ENCODE measurements at regions not wholly inside any gene's neighbourhood (a gene's known extent, or its start where the extent isn't known, plus 50 kb on each side); places are given as distances from the start of the nearest gene placed in this dataset.

DNA sequence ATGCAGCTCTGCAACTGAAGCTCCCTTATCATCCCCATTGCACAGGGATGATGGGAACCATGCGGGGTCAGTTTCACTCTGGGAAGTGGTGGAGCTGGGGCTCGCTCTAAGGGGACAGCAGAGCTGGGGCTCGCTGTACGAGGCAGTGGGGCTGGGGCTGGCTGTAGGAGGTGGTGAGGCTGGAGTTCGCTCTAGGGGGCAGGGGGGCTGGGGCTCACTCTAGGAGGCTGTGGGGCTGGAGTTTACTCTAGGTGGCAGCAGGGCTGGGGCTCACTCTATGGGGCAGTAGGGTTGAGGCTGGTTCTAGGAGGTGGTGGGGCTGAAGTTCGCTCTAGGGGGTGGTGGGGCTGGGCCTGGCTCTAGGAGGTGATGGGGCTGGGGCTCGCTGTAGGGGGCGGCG, 99.1 kb downstream of the UQCRFS1 start:
- TF ChIP-seq, protein P1, sequence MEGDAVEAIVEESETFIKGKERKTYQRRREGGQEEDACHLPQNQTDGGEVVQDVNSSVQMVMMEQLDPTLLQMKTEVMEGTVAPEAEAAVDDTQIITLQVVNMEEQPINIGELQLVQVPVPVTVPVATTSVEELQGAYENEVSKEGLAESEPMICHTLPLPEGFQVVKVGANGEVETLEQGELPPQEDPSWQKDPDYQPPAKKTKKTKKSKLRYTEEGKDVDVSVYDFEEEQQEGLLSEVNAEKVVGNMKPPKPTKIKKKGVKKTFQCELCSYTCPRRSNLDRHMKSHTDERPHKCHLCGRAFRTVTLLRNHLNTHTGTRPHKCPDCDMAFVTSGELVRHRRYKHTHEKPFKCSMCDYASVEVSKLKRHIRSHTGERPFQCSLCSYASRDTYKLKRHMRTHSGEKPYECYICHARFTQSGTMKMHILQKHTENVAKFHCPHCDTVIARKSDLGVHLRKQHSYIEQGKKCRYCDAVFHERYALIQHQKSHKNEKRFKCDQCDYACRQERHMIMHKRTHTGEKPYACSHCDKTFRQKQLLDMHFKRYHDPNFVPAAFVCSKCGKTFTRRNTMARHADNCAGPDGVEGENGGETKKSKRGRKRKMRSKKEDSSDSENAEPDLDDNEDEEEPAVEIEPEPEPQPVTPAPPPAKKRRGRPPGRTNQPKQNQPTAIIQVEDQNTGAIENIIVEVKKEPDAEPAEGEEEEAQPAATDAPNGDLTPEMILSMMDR (IDR thresholded peaks at IDR 0.05 in 4 of 5, conservative IDR thresholded peaks at IDR 0.05 in 1 of 5): no peak
- TF ChIP-seq POLR2A (IDR thresholded peaks at IDR 0.05): no peak

Data from gastrocnemius medialis (tissue), 4 donors.